Tibial artery (tissue), 4 donors: ENCODE measurements at regions not wholly inside any gene's neighbourhood (a gene's known extent, or its start where the extent isn't known, plus 50 kb on each side); places are given as distances from the start of the nearest gene placed in this dataset.

ENCODE experiments used
- DNase-seq, 2 donors: peaks; one replicate each; pipeline ENCODE4 v3.0.0-alpha.2; 2019
- H3K27ac ChIP-seq, 2 donors: fragments of 200-600 bp; sonication (generic) in 1 of 2; 1 replicate in 1 of 2; 2 replicates in 1 of 2; pipeline ENCODE4 v1.5.1; 2018 to 2019; ENCODE audit warnings: mild to moderate bottlenecking in 1 of 2
- H3K27me3 ChIP-seq, 2 donors: fragments of 200-600 bp; sonication (generic) in 1 of 2; one replicate each; pipeline versions ENCODE4 v1.5.1 to v1.6.0; 2016 to 2019
- H3K36me3 ChIP-seq, 3 donors: fragments of 200-600 bp; sonication (generic) in 2 of 3; one replicate each; pipeline ENCODE4 v1.5.1; 2016 to 2019; ENCODE audit warnings: mild to moderate bottlenecking in 2 of 3
- H3K4me1 ChIP-seq, 4 donors: fragments of 200-600 bp; sonication (generic) in 2 of 4; 1 replicate in 3 of 4; 2 replicates in 1 of 4; pipeline ENCODE4 v1.5.1; 2016 to 2019
- H3K4me3 ChIP-seq, 2 donors: fragments of 200-600 bp; sonication (generic) in 1 of 2; 1 replicate in 1 of 2; 2 replicates in 1 of 2; pipeline ENCODE4 v1.5.1; 2018 to 2019; ENCODE audit warnings: mild to moderate bottlenecking in 2 of 2
- H3K9me3 ChIP-seq, 3 donors: fragments of 200-600 bp; sonication (generic) in 1 of 3; one replicate each; pipeline ENCODE4 v1.5.1; 2016 to 2019
- intact Hi-C: fragments of 100-400 bp; cut with DNase I; formaldehyde crosslinking; loops from one replicate; pipeline ENCODE4 v1.15.0; 2023; ENCODE audit warnings: low total_unique reads
- TF ChIP-seq, protein P1 (sequence below), 2 experiments: fragments of 200-600 bp in 1 of 2; fragments of 450-650 bp in 1 of 2; IDR thresholded peaks; one replicate each; pipeline ENCODE4 v1.5.1; 2017 to 2019; ENCODE audit warnings: antibody characterized with exemption in 2 of 2, mild to moderate bottlenecking in 1 of 2, moderate library complexity in 1 of 2

- DNase-seq = no peak
- H3K27me3 ChIP-seq = no peaks in the 10 kb centered on the region
- H3K9me3 ChIP-seq = no peaks in the 10 kb centered on the region
- intact Hi-C loops = no loop called here
- TF ChIP-seq, protein P1, sequence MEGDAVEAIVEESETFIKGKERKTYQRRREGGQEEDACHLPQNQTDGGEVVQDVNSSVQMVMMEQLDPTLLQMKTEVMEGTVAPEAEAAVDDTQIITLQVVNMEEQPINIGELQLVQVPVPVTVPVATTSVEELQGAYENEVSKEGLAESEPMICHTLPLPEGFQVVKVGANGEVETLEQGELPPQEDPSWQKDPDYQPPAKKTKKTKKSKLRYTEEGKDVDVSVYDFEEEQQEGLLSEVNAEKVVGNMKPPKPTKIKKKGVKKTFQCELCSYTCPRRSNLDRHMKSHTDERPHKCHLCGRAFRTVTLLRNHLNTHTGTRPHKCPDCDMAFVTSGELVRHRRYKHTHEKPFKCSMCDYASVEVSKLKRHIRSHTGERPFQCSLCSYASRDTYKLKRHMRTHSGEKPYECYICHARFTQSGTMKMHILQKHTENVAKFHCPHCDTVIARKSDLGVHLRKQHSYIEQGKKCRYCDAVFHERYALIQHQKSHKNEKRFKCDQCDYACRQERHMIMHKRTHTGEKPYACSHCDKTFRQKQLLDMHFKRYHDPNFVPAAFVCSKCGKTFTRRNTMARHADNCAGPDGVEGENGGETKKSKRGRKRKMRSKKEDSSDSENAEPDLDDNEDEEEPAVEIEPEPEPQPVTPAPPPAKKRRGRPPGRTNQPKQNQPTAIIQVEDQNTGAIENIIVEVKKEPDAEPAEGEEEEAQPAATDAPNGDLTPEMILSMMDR (IDR thresholded peaks at IDR 0.05) = no peak
- H3K4me1 ChIP-seq = no peaks in the 10 kb centered on the region
- no peak overlapping the region for H3K27ac ChIP-seq
- H3K4me3 ChIP-seq = no peak overlapping the region
- no peaks in the 10 kb centered on the region for H3K36me3 ChIP-seq
These were observed 212.3 kb downstream of the BCL11A start for GRCh38 chr2:60341151-60341550.

DNA sequence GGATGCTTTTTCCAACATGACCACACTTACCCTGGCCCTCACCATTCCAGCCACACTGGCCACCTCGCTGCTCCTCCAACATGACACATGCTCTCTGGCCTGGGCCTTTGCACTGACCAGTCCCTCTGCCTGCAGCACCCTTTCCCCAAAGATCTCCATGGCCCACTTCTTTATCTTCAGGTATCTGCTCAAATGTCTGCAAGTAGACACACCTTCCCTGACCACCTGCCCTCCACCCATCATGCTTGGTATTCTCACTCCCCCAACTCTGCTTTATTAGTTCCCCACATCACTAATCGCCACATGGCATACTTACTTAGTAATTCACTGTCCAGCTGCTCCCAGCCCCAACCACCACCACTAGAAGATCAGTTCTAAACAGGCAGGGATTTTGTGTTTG is 214.2 kb downstream of the BCL11A start:
- TF ChIP-seq, protein P1 (IDR thresholded peaks at IDR 0.05) = no peak
- Histone ChIP-seq H3K27me3 (no peaks in the 10 kb centered on the region), H3K9me3 (no peaks in the 10 kb centered on the region), H3K27ac (no peak overlapping the region), H3K4me3 (no peak overlapping the region), H3K36me3 (no peaks in the 10 kb centered on the region), H3K4me1 (no peaks in the 10 kb centered on the region)
- no peak for DNase-seq
- intact Hi-C loops = no loop called here

DNA sequence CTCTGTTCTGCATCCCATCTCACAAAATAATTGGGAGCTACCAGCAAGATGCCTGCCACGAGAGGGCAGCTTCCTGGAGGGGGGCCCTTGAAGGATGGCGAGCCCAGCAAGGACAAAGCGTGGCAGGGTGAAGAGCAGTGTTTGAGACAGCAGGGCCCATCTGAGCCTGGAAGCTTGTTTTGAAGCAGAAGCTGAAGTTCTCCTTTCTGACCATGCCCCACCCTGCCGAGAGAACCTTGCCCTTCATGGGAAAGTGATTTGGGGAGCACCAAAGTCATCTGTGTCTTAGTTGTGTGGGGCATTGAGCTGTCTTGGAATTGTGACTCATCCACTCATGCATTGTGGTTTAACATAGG is 216.3 kb downstream of the BCL11A start:
- H3K4me3 ChIP-seq = no peak overlapping the region
- no peaks in the 10 kb centered on the region for H3K27me3 ChIP-seq
- no peak for DNase-seq
- no peaks in the 10 kb centered on the region for H3K36me3 ChIP-seq
- H3K9me3 ChIP-seq = no peaks in the 10 kb centered on the region
- no peaks in the 10 kb centered on the region for H3K4me1 ChIP-seq
- intact Hi-C loops = no loop called here
- no peak overlapping the region for H3K27ac ChIP-seq
- TF ChIP-seq, protein P1 (IDR thresholded peaks at IDR 0.05) = no peak

- Histone ChIP-seq H3K27ac (no peak overlapping the region), H3K4me3 (no peak overlapping the region), H3K9me3 (no peaks in the 10 kb centered on the region), H3K27me3 (no peaks in the 10 kb centered on the region), H3K4me1 (no peaks in the 10 kb centered on the region), H3K36me3 (no peaks in the 10 kb centered on the region)
- TF ChIP-seq, protein P1 (IDR thresholded peaks at IDR 0.05) = no peak
- DNase-seq = no peak
- intact Hi-C loops = no loop called here
These were observed 216.9 kb downstream of the BCL11A start for GRCh38 chr2:60336442-60337141.

DNA sequence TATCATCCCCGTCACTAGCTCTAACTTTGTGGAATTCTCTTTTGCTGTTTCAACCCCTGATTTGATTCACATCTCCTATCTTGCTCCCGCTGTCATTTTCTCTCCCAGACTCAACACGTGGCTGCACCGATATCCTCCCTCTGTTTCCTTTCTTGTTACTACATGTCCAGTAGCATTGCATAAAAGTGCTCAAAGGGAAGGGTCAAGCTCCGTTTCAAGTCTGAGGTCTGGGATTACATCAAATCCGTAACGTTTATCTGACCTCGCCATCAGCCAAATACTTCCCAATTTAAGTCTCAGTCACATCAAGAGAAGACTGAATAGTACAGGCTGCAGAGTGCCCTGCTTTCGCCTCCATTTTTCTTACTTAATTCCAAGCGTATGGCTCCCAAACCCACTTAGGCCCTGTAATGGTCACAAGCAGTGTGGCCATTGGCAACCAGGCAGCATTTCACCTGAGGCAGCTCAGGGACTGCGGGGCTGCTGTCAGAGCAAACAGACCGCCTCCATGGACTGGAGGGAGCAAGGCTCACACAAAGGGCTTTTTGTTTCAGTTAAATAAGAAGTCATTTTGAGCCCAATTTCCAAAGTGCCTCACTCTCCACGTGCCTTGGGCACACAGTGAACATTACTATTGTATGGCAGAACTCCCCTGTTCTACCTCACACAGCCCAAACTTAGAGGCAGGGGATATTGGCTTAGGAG is 217.8 kb downstream of the BCL11A start:
- H3K27me3 ChIP-seq = no peaks in the 10 kb centered on the region
- H3K36me3 ChIP-seq = no peaks in the 10 kb centered on the region
- H3K9me3 ChIP-seq = no peaks in the 10 kb centered on the region
- H3K27ac ChIP-seq = no peak overlapping the region
- H3K4me1 ChIP-seq = no peaks in the 10 kb centered on the region
- intact Hi-C loops = no loop called here
- DNase-seq = no peak
- no peak overlapping the region for H3K4me3 ChIP-seq
- TF ChIP-seq, protein P1 (IDR thresholded peaks at IDR 0.05) = no peak
